Limb (tissue), 2 donors: ENCODE measurements at regions not wholly inside any gene's neighbourhood (a gene's known extent, or its start where the extent isn't known, plus 50 kb on each side); places are given as distances from the start of the nearest gene placed in this dataset.
"Not testable (repeated sequence)": the region's sequence is repeated elsewhere in the genome, so short reads cannot be mapped to it uniquely, and the experiment has no call there.

Experiments used
- DNase-seq, 2 donors: peaks; one replicate each; pipeline ENCODE4 v3.0.0-alpha.2; 2016; ENCODE audit errors: extremely low spot score in 2 of 2

GRCh38 chr6:134575221-134575620 is 257.3 kb upstream of the SGK1 start:
- no peak for DNase-seq

GRCh38 chr6:134574491-134574890 is 256.6 kb upstream of the SGK1 start:
- DNase-seq = no peak

GRCh38 chr6:134569996-134570395 is 252.1 kb upstream of the SGK1 start:
- not testable (repeated sequence) for DNase-seq

- DNase-seq = no peak
Measured at GRCh38 chr6:134564705-134565104, 246.8 kb upstream of the SGK1 start.

GRCh38 chr6:134560019-134560418 is 242.1 kb upstream of the SGK1 start:
- DNase-seq = no peak

GRCh38 chr6:134557509-134557908 is 239.6 kb upstream of the SGK1 start:
- no peak for DNase-seq

GRCh38 chr6:134555672-134556071 is 237.8 kb upstream of the SGK1 start:
- no peak for DNase-seq

GRCh38 chr6:134553936-134554335 is 236.0 kb upstream of the SGK1 start:
- peak in 1 of 2 donors; percentile 42 for DNase-seq

- DNase-seq = no peak
Measured at GRCh38 chr6:134551245-134551960, 233.5 kb upstream of the SGK1 start.

GRCh38 chr6:134550604-134551003 is 232.7 kb upstream of the SGK1 start:
- peak in 1 of 2 donors; percentile 20 for DNase-seq

- DNase-seq = no peak
Measured at GRCh38 chr6:134549854-134550253, 231.9 kb upstream of the SGK1 start.

- DNase-seq = no peak
Measured at GRCh38 chr6:134546962-134547645, 229.2 kb upstream of the SGK1 start.

- no peak for DNase-seq
Measured at GRCh38 chr6:134544737-134545136, 226.8 kb upstream of the SGK1 start.

- DNase-seq = no peak
Measured at GRCh38 chr6:134543128-134543527, 225.2 kb upstream of the SGK1 start.

GRCh38 chr6:134541001-134541400 is 223.1 kb upstream of the SGK1 start:
- DNase-seq = no peak

GRCh38 chr6:134539865-134540323 is 222.0 kb upstream of the SGK1 start:
- DNase-seq = no peak

GRCh38 chr6:134537765-134538164 is 219.9 kb upstream of the SGK1 start:
- not testable (repeated sequence) for DNase-seq

- no peak for DNase-seq
Measured at GRCh38 chr6:134537146-134537555, 219.2 kb upstream of the SGK1 start.

GRCh38 chr6:134535831-134536230 is 217.9 kb upstream of the SGK1 start:
- DNase-seq = no peak

- DNase-seq = no peak
Measured at GRCh38 chr6:134534708-134535149, 216.8 kb upstream of the SGK1 start.

- DNase-seq = no peak
Measured at GRCh38 chr6:134533991-134534390, 216.1 kb upstream of the SGK1 start.

- DNase-seq = no peak
Measured at GRCh38 chr6:134532694-134533624, 215.0 kb upstream of the SGK1 start.
